BE2C (cell line): ENCODE measurements at regions not wholly inside any gene's neighbourhood (a gene's known extent, or its start where the extent isn't known, plus 50 kb on each side); places are given as distances from the start of the nearest gene placed in this dataset.
"Not testable (repeated sequence)": the region's sequence is repeated elsewhere in the genome, so short reads cannot be mapped to it uniquely, and the experiment has no call there.

ENCODE experiments used
- DNase-seq: peaks from one replicate; pipeline ENCODE4 v3.0.0-alpha.2; 2020
- H3K27me3 ChIP-seq: fragments of 250-450 bp; sonication (Bioruptor Pico); 2 replicates; pipeline ENCODE4 v1.5.1; 2020; ENCODE audit warnings: mild to moderate bottlenecking
- H3K36me3 ChIP-seq: fragments of 250-450 bp; sonication (Bioruptor Pico); 2 replicates; pipeline ENCODE4 v1.5.1; 2020; ENCODE audit warnings: mild to moderate bottlenecking
- H3K4me1 ChIP-seq: fragments of 250-450 bp; sonication (Bioruptor Pico); 2 replicates; pipeline ENCODE4 v1.5.1; 2020
- H3K4me3 ChIP-seq: 2 replicates; pipeline ENCODE4 v1.5.1; 2011; ENCODE audit warnings: low read depth, low read length
- H3K9me3 ChIP-seq: fragments of 250-450 bp; sonication (Bioruptor Pico); 2 replicates; pipeline ENCODE4 v1.5.1; 2020
- CTCF ChIP-seq: IDR thresholded peaks from 2 replicates; pipeline ENCODE4 v1.5.1; 2012; ENCODE audit warnings: mild to moderate bottlenecking, low read depth, low read length

DNA sequence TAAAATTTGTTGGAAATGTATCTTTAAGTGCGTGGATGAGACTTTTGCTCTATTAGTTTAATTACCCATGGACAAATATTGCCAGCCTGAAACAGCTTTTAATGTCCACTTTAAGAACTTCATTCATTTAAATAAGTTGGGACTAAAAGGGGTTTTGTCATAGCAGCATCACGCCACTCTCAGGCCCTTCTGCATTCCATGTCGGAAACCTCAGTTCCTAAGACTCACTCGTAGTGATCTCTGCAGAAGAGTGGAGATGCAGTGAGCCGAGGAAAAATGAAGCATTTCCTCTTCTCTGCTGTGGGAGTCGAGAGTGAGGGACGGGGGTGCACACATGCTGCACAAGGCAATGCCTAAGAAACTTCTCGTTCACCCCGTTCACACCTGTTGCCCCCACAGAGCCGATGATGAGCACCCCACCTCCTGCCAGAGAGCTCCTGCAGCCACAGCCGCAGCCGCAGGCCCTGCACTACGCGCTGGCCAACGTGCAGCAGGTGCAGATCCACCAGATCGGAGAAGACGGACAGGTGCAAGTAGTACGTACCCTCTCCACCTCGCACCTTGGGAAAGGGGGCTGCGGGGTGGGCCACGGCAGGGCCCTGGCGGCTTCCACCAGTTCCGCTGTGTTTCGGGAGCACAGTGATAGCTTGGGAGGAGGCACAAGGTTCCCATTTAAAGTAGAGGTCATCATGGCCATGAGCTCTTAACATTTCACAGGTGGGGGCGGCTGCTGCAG, 68.8 kb upstream of the CRYM start:
- H3K27me3 ChIP-seq, H3K4me3 ChIP-seq, DNase-seq, H3K4me1 ChIP-seq, H3K36me3 ChIP-seq, H3K9me3 ChIP-seq: not testable (repeated sequence)

DNA sequence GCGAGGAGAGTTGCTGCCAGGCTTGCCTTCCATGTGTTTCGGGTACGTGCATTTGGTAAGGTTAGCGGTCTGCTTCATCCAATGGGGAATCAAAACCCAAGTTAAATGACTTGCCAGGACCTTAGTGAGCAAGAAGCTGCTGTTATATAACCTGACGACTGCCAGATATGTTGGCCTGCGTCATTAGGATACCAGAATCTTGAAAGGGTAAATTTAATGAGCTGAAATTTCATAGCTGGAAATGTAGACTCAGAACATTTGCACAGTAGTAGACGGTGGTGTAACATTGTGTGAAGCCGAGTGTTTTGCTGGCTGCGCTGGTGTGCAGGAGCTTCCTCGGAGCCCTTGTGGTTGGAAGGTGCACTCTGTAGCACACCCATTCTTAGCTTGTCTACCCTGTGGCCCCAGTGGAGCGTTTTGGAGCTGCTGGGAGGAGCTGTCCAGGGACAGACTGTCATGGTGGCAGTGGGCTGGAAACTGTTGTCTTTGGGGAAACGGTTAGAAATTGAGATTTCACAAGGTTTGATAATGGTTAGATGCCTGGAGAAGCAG, 66.3 kb upstream of the CRYM start:
- not testable (repeated sequence) for H3K4me1 ChIP-seq, H3K4me3 ChIP-seq, H3K36me3 ChIP-seq, H3K27me3 ChIP-seq, DNase-seq, H3K9me3 ChIP-seq

DNA sequence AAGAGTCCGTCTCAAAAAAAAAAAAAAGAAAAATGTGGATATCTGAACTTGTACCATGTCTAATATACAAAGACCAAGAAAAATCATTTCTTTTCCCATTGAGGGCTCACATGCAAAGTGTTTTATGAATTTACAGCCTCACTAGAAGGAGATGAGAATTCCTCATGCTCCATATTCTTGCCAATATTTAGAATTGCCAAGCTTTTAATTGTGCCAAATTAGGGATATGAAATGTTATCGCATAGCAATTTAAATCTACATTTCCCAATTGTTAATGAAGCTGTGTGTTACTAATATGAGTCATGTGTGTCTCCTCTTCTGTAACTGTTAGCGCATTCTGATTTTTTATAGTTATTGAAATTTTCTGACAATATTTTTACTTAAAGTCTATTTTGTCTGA, 63.0 kb upstream of the CRYM start:
- no peaks in the 10 kb centered on the region for H3K4me1 ChIP-seq
- H3K4me3 ChIP-seq, result no peak overlapping the region
- H3K36me3 ChIP-seq, result no peaks in the 10 kb centered on the region
- TF ChIP-seq CTCF, result no peak
- no peak for DNase-seq
- peaks cover 2% of the 10 kb centered on the region for H3K27me3 ChIP-seq
- no peaks in the 10 kb centered on the region for H3K9me3 ChIP-seq

- H3K4me1 ChIP-seq, result no peaks in the 10 kb centered on the region
- TF ChIP-seq CTCF, result no peak
- H3K27me3 ChIP-seq, result peaks cover 5% of the 10 kb centered on the region
- H3K9me3 ChIP-seq, result no peaks in the 10 kb centered on the region
- no peak overlapping the region for H3K4me3 ChIP-seq
- H3K36me3 ChIP-seq, result no peaks in the 10 kb centered on the region
- no peak for DNase-seq
Observed at GRCh38 chr16:21339941-21340340, 61.9 kb upstream of the CRYM start.

DNA sequence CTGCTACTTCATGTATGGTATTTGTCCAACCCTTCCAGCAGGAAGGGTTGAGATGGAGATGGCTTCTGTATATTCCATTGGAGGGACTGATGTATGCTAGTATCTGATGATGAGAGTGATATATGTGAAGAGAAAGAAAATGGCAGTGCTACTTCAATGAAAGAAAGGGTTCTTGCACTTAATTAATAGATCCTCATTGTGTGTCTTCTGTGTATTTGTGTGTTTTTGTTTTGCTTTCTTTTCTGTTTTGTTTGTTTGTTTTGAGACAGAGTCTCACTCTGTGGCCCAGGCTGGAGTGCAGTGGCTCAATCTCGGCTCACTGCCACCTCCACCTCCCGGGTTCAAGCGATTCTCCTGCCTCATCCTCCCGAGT, 61.2 kb upstream of the CRYM start:
- Histone ChIP-seq H3K4me1 (no peaks in the 10 kb centered on the region), H3K27me3 (peaks cover 5% of the 10 kb centered on the region), H3K4me3 (no peak overlapping the region), H3K36me3 (no peaks in the 10 kb centered on the region), H3K9me3 (no peaks in the 10 kb centered on the region)
- TF ChIP-seq CTCF, result no peak
- no peak for DNase-seq

DNA sequence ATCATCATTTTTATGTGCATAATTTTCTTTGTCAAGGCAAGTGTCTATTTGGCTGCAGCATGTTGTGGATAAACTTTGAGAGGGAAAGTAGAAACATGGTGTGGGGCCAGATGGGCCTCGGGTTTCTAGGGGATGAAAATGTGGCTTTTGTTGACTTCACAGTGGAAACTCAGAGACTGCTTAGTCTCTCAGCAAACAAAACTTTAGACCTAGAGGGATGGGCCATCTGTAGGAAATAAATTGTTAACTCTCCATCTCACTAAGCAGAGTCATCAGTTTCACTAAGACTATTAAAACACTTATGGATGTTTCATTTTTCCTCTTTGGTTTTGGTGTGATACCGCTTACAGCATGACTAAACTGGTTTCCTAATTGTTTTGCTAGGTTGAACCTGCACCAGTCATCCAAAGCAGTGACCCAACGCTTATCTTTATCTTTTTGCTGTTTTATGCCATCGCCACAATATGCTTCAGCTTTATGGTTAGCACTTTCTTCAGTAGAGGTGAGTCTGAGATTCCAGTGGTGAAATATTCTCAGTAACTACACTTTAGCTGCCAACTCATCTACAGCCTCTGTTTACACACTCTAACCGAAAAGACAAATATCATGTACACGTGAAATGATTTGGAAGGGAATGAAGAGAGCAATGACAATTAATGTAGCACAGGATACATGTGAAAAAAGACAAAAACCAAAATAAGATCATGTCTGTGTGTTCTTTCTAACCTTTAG, 60.6 kb upstream of the CRYM start:
- no peak overlapping the region for H3K4me3 ChIP-seq
- no peak for DNase-seq
- peaks cover 5% of the 10 kb centered on the region for H3K27me3 ChIP-seq
- H3K36me3 ChIP-seq, result no peaks in the 10 kb centered on the region
- no peaks in the 10 kb centered on the region for H3K4me1 ChIP-seq
- TF ChIP-seq CTCF, result no peak
- H3K9me3 ChIP-seq, result no peaks in the 10 kb centered on the region

DNA sequence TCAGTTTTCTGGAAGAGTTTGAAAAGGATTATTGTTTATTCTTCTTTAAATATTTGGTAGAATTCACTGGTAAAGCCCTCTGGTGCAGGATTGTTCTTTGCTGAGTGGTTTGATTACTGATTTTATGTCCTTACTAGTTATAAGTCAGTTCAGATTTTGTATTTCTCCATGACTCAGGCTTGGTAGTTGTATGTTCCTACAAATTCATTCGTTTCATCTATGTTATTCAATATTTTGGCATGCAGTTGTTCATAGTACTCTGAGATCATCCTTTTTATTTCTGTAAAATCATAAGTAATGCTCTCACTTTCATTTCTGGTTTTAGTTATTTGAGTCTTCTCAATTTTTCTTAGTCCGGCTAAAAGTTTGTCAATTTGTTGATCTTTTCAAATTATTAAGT, 58.1 kb upstream of the CRYM start:
- Histone ChIP-seq H3K27me3 (peaks cover 5% of the 10 kb centered on the region), H3K36me3 (no peaks in the 10 kb centered on the region), H3K4me1 (no peaks in the 10 kb centered on the region), H3K9me3 (no peaks in the 10 kb centered on the region), H3K4me3 (no peak overlapping the region)
- no peak for TF ChIP-seq CTCF
- DNase-seq, result no peak

- DNase-seq, H3K4me3 ChIP-seq, H3K36me3 ChIP-seq, H3K9me3 ChIP-seq, H3K4me1 ChIP-seq, H3K27me3 ChIP-seq: not testable (repeated sequence)
Observed at GRCh38 chr16:21334188-21335146, 56.4 kb upstream of the CRYM start.

GRCh38 chr16:21333683-21334082, 55.6 kb upstream of the CRYM start:
- H3K4me3 ChIP-seq, H3K4me1 ChIP-seq, DNase-seq, H3K27me3 ChIP-seq, H3K36me3 ChIP-seq, H3K9me3 ChIP-seq: not testable (repeated sequence)
